ENCODE measurements at regions not wholly inside any gene's neighbourhood (a gene's known extent, or its start where the extent isn't known, plus 50 kb on each side); places are given as distances from the start of the nearest gene placed in this dataset.
A peak's percentile ranks its signal among the peaks of the same experiment; 100 is the strongest.

- intact Hi-C loops (cut with micrococcal nuclease): no loop called here
- DNase-seq (no peak), ATAC-seq (no peak)
These were observed 82.0 kb upstream of the AKAP13 start for GRCh38 chr15:85298366-85298765.

GRCh38 chr15:85298941-85299340 lies 81.5 kb upstream of the AKAP13 start:
- no peak for ATAC-seq
- intact Hi-C loops (cut with micrococcal nuclease): no loop called here
- DNase-seq: no peak

GRCh38 chr15:85302271-85302670 lies 78.1 kb upstream of the AKAP13 start:
- intact Hi-C loops (cut with micrococcal nuclease): no loop called here
- ATAC-seq (no peak), DNase-seq (no peak)

- no peak for ATAC-seq
- intact Hi-C loops (cut with micrococcal nuclease): no loop called here
These were observed 75.4 kb upstream of the AKAP13 start for GRCh38 chr15:85305050-85305449.

GRCh38 chr15:85306946-85307686 lies 73.3 kb upstream of the AKAP13 start:
- ATAC-seq (no peak), DNase-seq (no peak)
- intact Hi-C loops (cut with micrococcal nuclease): no loop called here

More at GRCh38 chr15:85305050-85305449, 75.4 kb upstream of the AKAP13 start:
- DNase-seq: no peak

- intact Hi-C loops (cut with micrococcal nuclease): no loop called here
- no peak for ATAC-seq
These were observed 72.7 kb upstream of the AKAP13 start for GRCh38 chr15:85307687-85308045.

GRCh38 chr15:85311647-85312046 lies 68.8 kb upstream of the AKAP13 start:
- no peak for ATAC-seq
- intact Hi-C loops (cut with micrococcal nuclease): no loop called here
- no peak for DNase-seq

More at GRCh38 chr15:85307687-85308045, 72.7 kb upstream of the AKAP13 start:
- DNase-seq: no peak

GRCh38 chr15:85312486-85312885 lies 67.9 kb upstream of the AKAP13 start:
- DNase-seq: no peak
- no peak for ATAC-seq
- intact Hi-C loops (cut with micrococcal nuclease): no loop called here

- ATAC-seq (peak; percentile 31), DNase-seq (no peak)
- intact Hi-C loops (cut with micrococcal nuclease): no loop called here
These were observed 67.5 kb upstream of the AKAP13 start for GRCh38 chr15:85312929-85313331.

GRCh38 chr15:85313339-85313738 lies 67.1 kb upstream of the AKAP13 start:
- intact Hi-C loops (cut with micrococcal nuclease): no loop called here
- no peak for ATAC-seq

GRCh38 chr15:85314146-85314545 lies 66.3 kb upstream of the AKAP13 start:
- DNase-seq: no peak
- intact Hi-C loops (cut with micrococcal nuclease): no loop called here
- no peak for ATAC-seq

More at GRCh38 chr15:85313339-85313738, 67.1 kb upstream of the AKAP13 start:
- DNase-seq: no peak

- intact Hi-C loops (cut with micrococcal nuclease): no loop called here
- DNase-seq (no peak), ATAC-seq (no peak)
These were observed 65.8 kb upstream of the AKAP13 start for GRCh38 chr15:85314633-85315032.

- ATAC-seq (no peak), DNase-seq (no peak)
- intact Hi-C loops (cut with micrococcal nuclease): no loop called here
These were observed 64.0 kb upstream of the AKAP13 start for GRCh38 chr15:85316244-85316934.

GRCh38 chr15:85318048-85318731 lies 62.2 kb upstream of the AKAP13 start:
- peak; percentile 42 for ATAC-seq
- DNase-seq: no peak
- intact Hi-C loops (cut with micrococcal nuclease): no loop called here

- DNase-seq: no peak
- intact Hi-C loops (cut with micrococcal nuclease): no loop called here
- no peak for ATAC-seq
These were observed 61.7 kb upstream of the AKAP13 start for GRCh38 chr15:85318732-85319076.

- intact Hi-C loops (cut with micrococcal nuclease): no loop called here
- ATAC-seq (no peak), DNase-seq (no peak)
These were observed 56.2 kb upstream of the AKAP13 start for GRCh38 chr15:85324202-85324601.

- intact Hi-C loops (cut with micrococcal nuclease): no loop called here
- DNase-seq (no peak), ATAC-seq (no peak)
These were observed 54.6 kb upstream of the AKAP13 start for GRCh38 chr15:85325834-85326233.

GRCh38 chr15:85326291-85326690 lies 54.1 kb upstream of the AKAP13 start:
- intact Hi-C loops (cut with micrococcal nuclease): no loop called here
- no peak for DNase-seq
- no peak for ATAC-seq

GRCh38 chr15:85327820-85328219 lies 52.6 kb upstream of the AKAP13 start:
- intact Hi-C loops (cut with micrococcal nuclease): no loop called here
- ATAC-seq (no peak), DNase-seq (no peak)
